ENCODE measurements at regions not wholly inside any gene's neighbourhood (a gene's known extent, or its start where the extent isn't known, plus 50 kb on each side); places are given as distances from the start of the nearest gene placed in this dataset.
A peak's percentile ranks its signal among the peaks of the same experiment; 100 is the strongest.

DNA sequence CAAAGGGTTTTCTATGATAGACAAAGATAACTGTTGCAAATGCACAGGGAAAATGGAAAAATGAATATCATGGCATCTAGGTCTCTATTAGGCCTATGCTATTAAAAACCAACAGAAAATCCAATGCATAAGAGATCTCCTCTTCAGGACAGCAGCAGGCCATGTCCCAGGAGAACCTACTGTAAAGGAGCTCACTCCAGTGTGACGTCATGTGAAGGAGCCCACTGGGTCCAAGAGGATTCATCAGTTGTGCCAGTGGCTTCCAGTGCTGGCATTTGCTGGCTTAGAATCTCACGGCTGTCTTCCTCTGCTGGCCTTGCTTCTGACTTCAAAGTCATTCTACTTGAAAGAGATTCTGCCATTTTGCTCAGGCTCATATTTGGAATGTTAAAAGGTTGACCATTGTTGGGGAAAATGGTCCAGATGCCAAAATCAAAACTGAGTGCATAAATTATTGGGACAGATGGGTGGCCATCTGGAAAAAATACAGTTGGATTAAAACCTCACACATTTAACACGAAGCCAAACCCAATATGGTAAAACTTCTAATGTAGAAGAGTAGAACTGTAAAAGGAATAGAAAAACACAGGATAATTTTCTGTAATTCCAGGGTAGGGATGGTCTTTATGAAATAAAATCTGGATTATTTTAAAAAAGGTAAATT, 75.4 kb upstream of the ARID2 start:
- intact Hi-C loops (cut with DNase I) = no loop called here

DNA sequence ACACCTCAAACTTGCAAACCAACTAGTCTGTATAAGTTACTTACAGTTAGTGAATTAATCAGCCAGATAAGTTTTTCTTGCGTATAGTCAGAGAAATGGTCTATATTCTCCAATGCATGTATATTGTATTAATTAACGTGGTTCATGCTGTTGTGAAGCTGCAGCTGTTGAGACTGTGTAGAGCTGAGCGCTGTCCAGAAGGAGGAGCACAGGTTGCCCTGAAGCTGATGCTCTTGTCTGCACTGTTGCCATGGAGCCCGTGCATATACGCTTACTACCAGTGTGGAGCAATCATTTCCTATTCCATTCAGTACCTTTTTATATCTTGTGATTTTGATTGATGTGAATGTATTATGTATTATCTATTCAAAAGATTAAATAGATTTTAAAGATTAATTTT, 74.3 kb upstream of the ARID2 start:
- DNase-seq = peak in 16 of 42 donors; percentile 8 to 64 (median 17)
- intact Hi-C loops (cut with DNase I) = no loop called here

More for the DNA sequence above, 75.4 kb upstream of the ARID2 start:
- no peak for DNase-seq

DNA sequence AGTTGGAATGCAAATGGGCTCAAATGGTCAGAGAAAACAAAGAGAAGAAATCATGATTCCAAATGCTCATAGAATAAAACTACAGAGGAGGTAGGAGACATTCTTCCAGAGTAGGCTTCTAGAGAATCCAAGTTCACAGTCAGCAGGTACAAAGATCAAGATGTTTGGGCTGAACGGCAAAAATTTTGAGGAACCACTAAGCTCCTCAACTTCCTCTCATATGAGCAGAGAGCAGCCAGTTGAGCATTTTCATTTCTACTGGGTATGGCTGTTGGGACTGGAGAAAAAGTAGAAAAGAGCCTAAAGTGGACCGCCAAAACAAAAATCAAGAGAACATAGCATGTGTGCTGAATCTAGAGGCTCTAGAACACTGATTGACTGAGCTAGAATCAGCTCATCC, 73.8 kb upstream of the ARID2 start:
- intact Hi-C loops (cut with DNase I) = no loop called here
- DNase-seq = no peak

- DNase-seq = no peak
- intact Hi-C loops (cut with DNase I) = no loop called here
These were observed 71.5 kb upstream of the ARID2 start for GRCh38 chr12:45658020-45658419.

- intact Hi-C loops (cut with DNase I) = no loop called here
- peak in 1 of 42 donors; percentile 5 for DNase-seq
These were observed 69.2 kb upstream of the ARID2 start for GRCh38 chr12:45660330-45660729.

DNA sequence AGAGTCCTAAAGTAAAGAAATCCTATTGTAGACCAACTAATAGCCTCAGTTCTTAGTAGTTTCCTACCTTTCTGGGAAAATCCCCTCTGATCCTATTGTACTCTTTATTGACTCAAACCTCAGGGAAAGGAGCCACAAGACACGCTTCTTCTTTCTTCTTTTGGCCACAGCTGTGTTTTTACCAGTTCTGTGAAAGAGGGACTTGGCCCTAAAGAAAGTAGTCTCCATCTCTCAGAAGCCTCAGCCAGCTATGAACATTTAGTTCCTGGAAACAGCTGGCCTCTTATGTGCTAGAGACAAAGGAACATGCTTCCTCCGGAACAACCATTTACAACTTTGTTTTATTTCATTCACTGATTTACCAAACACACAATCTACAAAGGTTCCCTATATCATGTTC, 66.1 kb upstream of the ARID2 start:
- intact Hi-C loops (cut with DNase I) = no loop called here
- DNase-seq = no peak

DNA sequence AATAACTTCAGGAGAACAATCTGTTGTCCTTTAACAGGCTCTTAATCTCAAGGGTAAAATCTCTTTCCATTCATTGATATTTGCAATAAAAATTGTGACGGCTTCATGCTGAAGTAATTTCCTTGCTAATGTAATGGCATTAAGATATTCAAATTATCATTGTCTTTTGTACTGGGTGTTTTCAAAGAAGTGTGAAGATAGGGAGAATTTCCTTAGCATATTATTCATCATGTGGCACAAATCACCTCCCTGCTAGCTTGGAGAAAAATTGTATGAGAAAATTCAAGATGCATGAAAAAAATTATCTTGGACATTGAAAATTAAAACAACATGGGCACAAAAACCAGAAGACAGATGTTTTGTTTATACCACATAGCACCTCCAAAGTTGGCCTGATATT, 63.6 kb upstream of the ARID2 start:
- intact Hi-C loops (cut with DNase I) = no loop called here
- no peak for DNase-seq

DNA sequence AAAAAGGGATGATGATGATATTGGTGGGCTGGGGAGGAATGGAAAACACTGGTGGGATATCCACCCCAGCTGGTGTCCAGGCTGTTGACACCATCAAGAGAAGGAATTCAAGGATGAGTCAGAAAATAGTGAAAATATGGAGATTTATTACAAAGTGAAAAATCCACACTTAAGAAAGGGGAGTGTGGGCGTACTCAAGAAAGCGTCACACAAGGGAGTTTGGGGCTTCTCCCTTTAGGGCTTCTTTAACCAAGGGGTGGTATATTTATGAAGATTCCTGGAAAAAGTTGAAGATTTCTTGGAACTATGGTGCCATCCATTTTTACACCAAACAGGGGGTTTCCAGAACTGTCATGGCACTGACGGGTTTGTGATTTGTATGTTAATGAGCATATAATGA, 63.1 kb upstream of the ARID2 start:
- no peak for DNase-seq
- intact Hi-C loops (cut with DNase I) = no loop called here

DNA sequence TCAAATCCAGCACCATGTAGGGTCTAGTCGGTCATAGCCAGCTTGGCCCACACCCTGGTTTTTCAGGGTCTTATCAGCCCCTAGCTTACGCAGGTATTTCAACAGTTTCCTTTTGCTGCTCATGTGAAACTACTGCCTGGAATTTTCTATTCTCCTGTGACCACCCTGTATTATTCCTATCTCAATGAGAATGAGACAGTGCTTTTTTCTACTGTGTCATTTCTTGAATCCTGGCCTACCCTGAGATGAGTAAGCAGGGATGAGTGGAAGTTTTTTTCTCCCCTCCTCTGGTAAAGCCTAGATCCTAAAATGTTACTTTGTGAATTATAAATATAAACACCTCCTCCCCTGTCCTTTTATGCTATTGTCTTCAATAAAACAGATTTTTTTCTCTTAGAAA, 62.7 kb upstream of the ARID2 start:
- no peak for DNase-seq
- intact Hi-C loops (cut with DNase I) = no loop called here

- no peak for DNase-seq
- intact Hi-C loops (cut with DNase I) = no loop called here
These were observed 61.7 kb upstream of the ARID2 start for GRCh38 chr12:45667761-45668160.

- no peak for DNase-seq
- intact Hi-C loops (cut with DNase I) = no loop called here
These were observed 60.9 kb upstream of the ARID2 start for GRCh38 chr12:45668641-45669040.

DNA sequence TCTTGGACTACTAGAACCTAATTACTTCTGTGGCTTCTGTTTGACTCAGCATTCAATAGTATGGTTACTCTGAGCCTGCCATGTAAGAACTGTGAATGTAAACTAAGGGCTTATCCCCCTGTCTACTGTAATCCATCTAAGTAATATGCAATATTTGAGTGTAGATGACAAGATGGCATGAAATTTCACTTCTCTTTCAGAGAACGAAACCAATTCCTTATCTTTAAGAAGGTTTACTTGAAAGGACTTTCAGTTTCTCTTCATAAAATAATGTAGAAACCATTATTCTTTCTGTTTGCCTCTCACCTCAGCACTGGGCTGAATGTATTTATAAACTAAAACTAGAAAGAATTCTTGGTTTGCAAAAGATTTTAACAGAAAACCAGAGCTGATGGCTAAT, 60.4 kb upstream of the ARID2 start:
- intact Hi-C loops (cut with DNase I) = no loop called here
- no peak for DNase-seq

- intact Hi-C loops (cut with DNase I) = no loop called here
- no peak for DNase-seq
These were observed 59.7 kb upstream of the ARID2 start for GRCh38 chr12:45669792-45670191.

GRCh38 chr12:45670346-45671065, 59.0 kb upstream of the ARID2 start:
- DNase-seq = no peak
- intact Hi-C loops (cut with DNase I) = no loop called here

DNA sequence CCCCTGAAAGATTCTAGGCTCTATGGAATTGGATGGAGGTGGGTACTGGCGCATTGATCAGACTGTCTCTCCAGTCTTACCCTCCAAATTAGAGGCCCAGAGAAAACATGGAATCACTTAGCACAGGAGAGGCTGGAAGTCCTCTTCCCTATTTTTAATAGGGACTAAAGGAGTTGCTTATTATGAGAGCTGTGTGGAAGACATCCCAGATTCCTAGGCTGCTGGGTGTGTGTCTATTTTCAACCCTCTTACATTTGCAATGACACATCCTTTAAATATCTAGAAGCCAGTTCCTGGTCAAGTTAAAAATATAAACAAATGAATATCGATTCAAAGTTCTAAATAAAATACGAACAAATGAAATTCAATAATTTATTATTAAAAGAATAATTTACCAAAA, 58.3 kb upstream of the ARID2 start:
- intact Hi-C loops (cut with DNase I) = no loop called here
- no peak for DNase-seq

GRCh38 chr12:45674181-45674977, 55.1 kb upstream of the ARID2 start:
- intact Hi-C loops (cut with DNase I) = no loop called here
- DNase-seq = no peak

GRCh38 chr12:45675534-45675933, 54.0 kb upstream of the ARID2 start:
- intact Hi-C loops (cut with DNase I) = no loop called here
- DNase-seq = no peak

Data from head of caudate nucleus (tissue), 42 donors.